B cell (primary cell): ENCODE measurements at regions not wholly inside any gene's neighbourhood (a gene's known extent, or its start where the extent isn't known, plus 50 kb on each side); places are given as distances from the start of the nearest gene placed in this dataset.

Experiments
- ATAC-seq: fragments of 200-7000 bp; cut with Tn5 transposase; one replicate; pipeline ENCODE4 v1.10.0; 2021; ENCODE audit warnings: low read depth, mild to moderate bottlenecking, moderate number of reproducible peaks, moderate library complexity
- CTCF ChIA-PET: fragments of 350-600 bp; sonication (Branson Sonifier 250); formaldehyde crosslinking; loops from one replicate; lab custom pipeline; 2021; ENCODE audit warnings: antibody characterized with exemption, inconsistent platforms; lab: Charles Lee
- POLR2A ChIA-PET: fragments of 350-600 bp; sonication (Branson Sonifier 250); formaldehyde crosslinking; loops from one replicate; lab custom pipeline; 2021; ENCODE audit warnings: antibody characterized with exemption; lab: Charles Lee
- DNase-seq: peaks from one replicate; pipeline ENCODE4 v3.0.0; 2013
- H2AFZ ChIP-seq: 2 replicates; pipeline ENCODE4 v1.6.1; 2012; ENCODE audit warnings: mild to moderate bottlenecking, low read depth, low read length; ENCODE audit not compliant: insufficient read depth, poor library complexity, severe bottlenecking
- H3K27ac ChIP-seq, 2 donors: 1 replicate in 1 of 2; 2 replicates in 1 of 2; pipeline ENCODE4 v1.5.1; 2012 to 2013; ENCODE audit warnings: low read length in 2 of 2, mild to moderate bottlenecking in 2 of 2, moderate library complexity in 1 of 2
- H3K27me3 ChIP-seq, 4 experiments: fragments of 200-600 bp in 1 of 4; sonication (generic) in 1 of 4; replicated peaks in 1 of 4; 1 replicate in 2 of 4; 2 replicates in 2 of 4; pipeline versions ENCODE4 v1.6.1 to v1.7.0; 2013 to 2016; ENCODE audit warnings: low read length in 3 of 4, mild to moderate bottlenecking in 2 of 4, mixed read lengths in 1 of 4, moderate library complexity in 1 of 4; ENCODE audit not compliant: insufficient read depth in 4 of 4, control insufficient read depth in 3 of 4; ENCODE audit errors: control extremely low read depth in 1 of 4
- H3K36me3 ChIP-seq, 2 experiments: replicated peaks in 1 of 2; 1 replicate in 1 of 2; 2 replicates in 1 of 2; pipeline versions ENCODE4 v1.6.1 to v1.7.1; 2013; ENCODE audit warnings: low read length in 1 of 2; ENCODE audit not compliant: insufficient read depth in 2 of 2, control insufficient read depth in 1 of 2; ENCODE audit errors: control extremely low read depth in 1 of 2, extremely low read depth in 1 of 2
- H3K4me1 ChIP-seq, 2 donors: fragments of 200-600 bp in 1 of 2; sonication (generic) in 1 of 2; 1 replicate in 1 of 2; 2 replicates in 1 of 2; pipeline versions ENCODE4 v1.5.1 to v1.6.1; 2013 to 2017; ENCODE audit warnings: low read length in 2 of 2; ENCODE audit not compliant: control insufficient read depth in 2 of 2, insufficient read depth in 2 of 2
- H3K4me2 ChIP-seq: replicated peaks from 2 replicates; pipeline ENCODE3; 2012; ENCODE audit warnings: mild to moderate bottlenecking, low read depth, low read length; ENCODE audit not compliant: poor library complexity, severe bottlenecking
- H3K4me3 ChIP-seq, 5 experiments: fragments of 200-600 bp in 1 of 5; sonication (generic) in 1 of 5; 1 replicate in 3 of 5; 2 replicates in 2 of 5; pipeline versions ENCODE4 v1.5.1 to v1.7.0; 2011 to 2016; ENCODE audit warnings: low read length in 4 of 5, mild to moderate bottlenecking in 4 of 5, low read depth in 2 of 5, control low read depth in 1 of 5, moderate library complexity in 1 of 5; ENCODE audit not compliant: insufficient read depth in 1 of 5; ENCODE audit errors: control extremely low read depth in 1 of 5, extremely low read depth in 1 of 5
- H3K79me2 ChIP-seq: fragments of 200-600 bp; sonication (generic); one replicate; pipeline ENCODE4 v1.6.0; 2016; ENCODE audit warnings: low read length; ENCODE audit not compliant: control insufficient read depth, insufficient read depth
- H3K9ac ChIP-seq: fragments of 200-600 bp; sonication (generic); 2 replicates; pipeline ENCODE4 v1.6.1; 2017; ENCODE audit warnings: mild to moderate bottlenecking, low read length, moderate library complexity
- H3K9me3 ChIP-seq, 3 donors: one replicate each; pipeline versions ENCODE4 v1.6.1 to v1.7.1; 2013; ENCODE audit warnings: low read length in 2 of 3; ENCODE audit not compliant: control insufficient read depth in 2 of 3, insufficient read depth in 1 of 3; ENCODE audit errors: control extremely low read depth in 1 of 3
- H4K20me1 ChIP-seq: 2 replicates; pipeline ENCODE4 v1.6.0; 2012; ENCODE audit warnings: mild to moderate bottlenecking, low read length; ENCODE audit not compliant: insufficient read depth, control insufficient read depth, poor library complexity, severe bottlenecking
- H3K27ac Mint-ChIP-seq: one replicate; pipeline ENCODE4 v1.8.0; 2021; ENCODE audit warnings: mixed read lengths
- H3K27me3 Mint-ChIP-seq: one replicate; pipeline ENCODE4 v1.8.0; 2021; ENCODE audit warnings: mixed read lengths
- H3K4me1 Mint-ChIP-seq: one replicate; pipeline ENCODE4 v1.8.0; 2021; ENCODE audit warnings: mixed read lengths
- H3K4me3 Mint-ChIP-seq: one replicate; pipeline ENCODE4 v1.8.0; 2021; ENCODE audit warnings: mixed read lengths
- H3K9me3 Mint-ChIP-seq: one replicate; pipeline ENCODE4 v1.8.0; 2022; ENCODE audit warnings: mixed read lengths; ENCODE audit not compliant: insufficient read depth
- CTCF ChIP-seq: fragments of 200-600 bp; IDR thresholded peaks from one replicate; pipeline ENCODE4 v1.8.0; 2022; ENCODE audit warnings: antibody characterized with exemption, mild to moderate bottlenecking
- EZH2 ChIP-seq: IDR thresholded peaks from 2 replicates; pipeline ENCODE4 v1.6.1; 2012; ENCODE audit warnings: borderline replicate concordance, low read depth, mild to moderate bottlenecking, moderate library complexity, low read length; ENCODE audit not compliant: insufficient read depth, poor library complexity, severe bottlenecking
- WGBS: methylation state at CpG from one replicate; pipeline ENCODE4 v1.1.5; 2013; ENCODE audit warnings: missing lambda C conversion rate; ENCODE audit not compliant: insufficient coverage; 5-methylcytosine and 5-hydroxymethylcytosine counted together
- intact Hi-C: fragments of 100-400 bp; cut with micrococcal nuclease; formaldehyde crosslinking; loops from one replicate; pipeline ENCODE4 v1.10.0; 2022

GRCh38 chr7:18425227-18425626 is 70.3 kb upstream of the HDAC9 start:
- Histone ChIP-seq H3K4me2 (no peak overlapping the region), H2AFZ (no peak overlapping the region), H3K9ac (no peak overlapping the region), H3K27me3 (no peaks in the 10 kb centered on the region), H3K27ac (no peak overlapping the region), H3K4me3 (no peak overlapping the region), H3K36me3 (peaks cover 0 to 2% of the 10 kb centered on the region in 2 experiments), H3K79me2 (peaks cover 78% of the 10 kb centered on the region), H4K20me1 (peaks cover 24% of the 10 kb centered on the region), H3K9me3 (no peaks in the 10 kb centered on the region), H3K4me1 (peaks cover 4% of the 10 kb centered on the region in 2 donors)
- Mint-ChIP-seq H3K9me3 (no peaks in the 10 kb centered on the region), H3K27ac (no peak overlapping the region), H3K4me3 (no peak overlapping the region), H3K4me1 (peaks cover 21% of the 10 kb centered on the region), H3K27me3 (no peaks in the 10 kb centered on the region)
- intact Hi-C loops: no loop called here
- no peak for DNase-seq
- ChIA-PET CTCF (interaction anchor here (0.6 kb wide), 1 partner anchor 162 kb away, joined by 5 read pairs; no protein-coding TSS in a partner anchor), POLR2A (no interaction called here)
- WGBS: no CpG with 5 or more reads among the region's 4 CpGs
- no peak for TF ChIP-seq CTCF
- TF ChIP-seq EZH2: no peak
- no peak for ATAC-seq

DNA sequence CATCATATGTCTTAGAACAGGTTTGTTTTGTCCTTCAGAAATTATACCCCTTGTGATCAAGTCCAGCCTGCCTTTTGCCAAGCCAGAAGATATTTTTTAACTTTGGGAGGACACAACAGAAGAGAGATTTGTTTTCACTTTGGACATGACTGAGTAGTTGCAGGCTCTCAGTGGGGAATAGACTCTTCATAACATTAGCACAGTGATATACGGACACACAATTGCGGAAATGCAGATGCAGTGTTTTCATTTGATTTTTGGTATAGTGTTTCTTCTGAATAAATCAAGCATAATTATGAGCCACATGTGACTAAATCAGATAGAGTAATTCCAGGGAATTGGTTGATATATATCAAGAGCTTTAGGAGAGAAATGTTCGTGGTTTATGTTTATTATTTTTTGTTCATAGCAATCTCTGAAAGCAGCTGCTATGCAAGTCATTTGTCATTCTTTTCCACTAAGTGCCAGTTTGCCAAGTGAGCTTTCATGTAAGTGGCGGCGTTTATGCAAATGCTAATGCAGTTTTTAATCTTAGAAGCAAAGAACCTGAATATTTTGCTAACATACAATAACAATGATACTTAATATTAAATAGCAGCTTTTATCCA is 69.6 kb upstream of the HDAC9 start:
- Histone ChIP-seq H3K27me3 (no peaks in the 10 kb centered on the region), H3K9me3 (no peaks in the 10 kb centered on the region), H4K20me1 (peaks cover 29% of the 10 kb centered on the region), H3K4me1 (peaks cover 4% of the 10 kb centered on the region in 2 donors), H3K4me2 (no peak overlapping the region), H3K36me3 (peaks cover 0 to 2% of the 10 kb centered on the region in 2 experiments), H3K27ac (no peak overlapping the region), H3K79me2 (peaks cover 80% of the 10 kb centered on the region), H3K4me3 (no peak overlapping the region), H3K9ac (no peak overlapping the region), H2AFZ (no peak overlapping the region)
- POLR2A ChIA-PET: no interaction called here
- TF ChIP-seq EZH2: no peak
- no peak for TF ChIP-seq CTCF
- intact Hi-C loops: no loop called here
- CTCF ChIA-PET: interaction anchor here (1.2 kb wide), 1 partner anchor 71 kb away, joined by 4 read pairs; no protein-coding TSS in a partner anchor
- ATAC-seq: no peak
- Mint-ChIP-seq H3K9me3 (no peaks in the 10 kb centered on the region), H3K4me3 (no peak overlapping the region), H3K27ac (no peak overlapping the region), H3K27me3 (no peaks in the 10 kb centered on the region), H3K4me1 (peaks cover 17% of the 10 kb centered on the region)
- no CpG with 5 or more reads among the region's 5 CpGs for WGBS
- no peak for DNase-seq
